HG03354 (cell line): ENCODE measurements at regions not wholly inside any gene's neighbourhood (a gene's known extent, or its start where the extent isn't known, plus 50 kb on each side); places are given as distances from the start of the nearest gene placed in this dataset.
A peak's percentile ranks its signal among the peaks of the same experiment; 100 is the strongest.
"Not testable (repeated sequence)": the region's sequence is repeated elsewhere in the genome, so short reads cannot be mapped to it uniquely, and the experiment has no call there.

Source experiments
- ATAC-seq: cut with Tn5 transposase; IDR thresholded peaks from one replicate; pipeline ENCODE4 v1.9.1; 2021; ENCODE audit warnings: mild to moderate bottlenecking; ENCODE audit not compliant: unreplicated experiment, poor library complexity, severe bottlenecking

- ATAC-seq: no peak
Observed at GRCh38 chrX:2640436-2641150, 50.5 kb upstream of the CD99 start.

- no peak for ATAC-seq
Observed at GRCh38 chrX:2638279-2638678, 52.8 kb upstream of the CD99 start.

- no peak for ATAC-seq
Observed at GRCh38 chrX:2635342-2635741, 55.8 kb upstream of the CD99 start.

- ATAC-seq: peak; percentile 45
Observed at GRCh38 chrX:2632533-2633504, 58.3 kb upstream of the CD99 start.

- no peak for ATAC-seq
Observed at GRCh38 chrX:2631743-2632532, 59.2 kb upstream of the CD99 start.

- ATAC-seq: not testable (repeated sequence)
Observed at GRCh38 chrX:2630935-2631742, 60.0 kb upstream of the CD99 start.

GRCh38 chrX:2630008-2630934 lies 60.8 kb upstream of the CD99 start:
- not testable (repeated sequence) for ATAC-seq

- ATAC-seq: no peak
Observed at GRCh38 chrX:2629316-2630007, 61.6 kb upstream of the CD99 start.

GRCh38 chrX:2628751-2629315 lies 62.3 kb upstream of the CD99 start:
- no peak for ATAC-seq

- ATAC-seq: peak; percentile 85
Observed at GRCh38 chrX:2627272-2627867, 63.7 kb upstream of the CD99 start.

- no peak for ATAC-seq
Observed at GRCh38 chrX:2626750-2627149, 64.3 kb upstream of the CD99 start.

- no peak for ATAC-seq
Observed at GRCh38 chrX:2620576-2620975, 70.5 kb upstream of the CD99 start.

GRCh38 chrX:2618516-2618915 lies 72.6 kb upstream of the CD99 start:
- no peak for ATAC-seq

- ATAC-seq: peak; percentile 58
Observed at GRCh38 chrX:2614911-2615310, 76.2 kb upstream of the CD99 start.

- ATAC-seq: no peak
Observed at GRCh38 chrX:2610246-2611170, 80.6 kb upstream of the CD99 start.
